Osteocyte (in vitro differentiated cells): ENCODE measurements at regions not wholly inside any gene's neighbourhood (a gene's known extent, or its start where the extent isn't known, plus 50 kb on each side); places are given as distances from the start of the nearest gene placed in this dataset.
A peak's percentile ranks its signal among the peaks of the same experiment; 100 is the strongest.

Experiments used
- DNase-seq: peaks from one replicate; pipeline ENCODE4 v3.0.0; 2021; ENCODE audit warnings: mixed read lengths; ENCODE audit not compliant: unreplicated experiment; ENCODE audit errors: extremely low spot score
- H3K27ac Mint-ChIP-seq: one replicate; pipeline ENCODE4 v1.8.0; 2021; ENCODE audit warnings: mild to moderate bottlenecking, mixed read lengths; ENCODE audit not compliant: unreplicated experiment
- H3K27me3 Mint-ChIP-seq: one replicate; pipeline ENCODE4 v1.8.0; 2021; ENCODE audit warnings: mixed read lengths; ENCODE audit not compliant: unreplicated experiment
- H3K36me3 Mint-ChIP-seq: one replicate; pipeline ENCODE4 v1.8.0; 2021; ENCODE audit warnings: mixed read lengths; ENCODE audit not compliant: unreplicated experiment
- H3K4me1 Mint-ChIP-seq: one replicate; pipeline ENCODE4 v1.8.0; 2021; ENCODE audit warnings: mixed read lengths; ENCODE audit not compliant: unreplicated experiment
- H3K4me3 Mint-ChIP-seq: one replicate; pipeline ENCODE4 v1.8.0; 2021; ENCODE audit warnings: mild to moderate bottlenecking, moderate library complexity, mixed read lengths; ENCODE audit not compliant: unreplicated experiment
- H3K9me3 Mint-ChIP-seq: one replicate; pipeline ENCODE4 v1.8.0; 2021; ENCODE audit warnings: mixed read lengths; ENCODE audit not compliant: unreplicated experiment
- CTCF ChIP-seq: fragments of 200-600 bp; sonication (generic); IDR thresholded peaks from 2 replicates; pipeline ENCODE4 v1.5.0; 2021; ENCODE audit warnings: antibody characterized with exemption, mild to moderate bottlenecking, moderate library complexity

DNA sequence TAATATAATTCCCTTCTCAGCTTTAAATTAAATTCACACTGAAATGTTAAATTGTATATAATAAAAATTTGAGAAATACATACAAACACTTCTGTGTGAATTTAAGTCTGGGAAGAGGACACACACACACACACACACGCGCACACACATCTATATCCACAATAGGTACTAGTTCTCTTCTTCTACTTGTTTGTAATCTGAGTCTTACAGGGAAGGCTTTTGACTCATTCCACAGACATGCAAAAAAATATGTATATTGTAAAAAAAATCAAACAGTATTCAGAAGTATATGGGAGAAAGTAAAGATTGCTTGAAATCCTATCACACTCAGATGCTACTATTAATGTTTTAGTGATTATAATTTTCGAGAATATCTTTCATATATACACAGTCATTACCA lies 276.2 kb downstream of the MDFIC start:
- no peak for DNase-seq
- Mint-ChIP-seq H3K4me1 (peaks cover 7% of the 10 kb centered on the region), H3K27ac (no peak overlapping the region), H3K9me3 (no peaks in the 10 kb centered on the region), H3K4me3 (no peak overlapping the region), H3K36me3 (no peaks in the 10 kb centered on the region), H3K27me3 (no peaks in the 10 kb centered on the region)
- no peak for TF ChIP-seq CTCF

- no peak for TF ChIP-seq CTCF
- no peak for DNase-seq
- Mint-ChIP-seq H3K36me3 (no peaks in the 10 kb centered on the region), H3K27ac (no peak overlapping the region), H3K27me3 (no peaks in the 10 kb centered on the region), H3K4me1 (peaks cover 7% of the 10 kb centered on the region), H3K9me3 (no peaks in the 10 kb centered on the region), H3K4me3 (no peak overlapping the region)
These were observed 273.3 kb downstream of the MDFIC start for GRCh38 chr7:115195208-115195607.

- H3K4me3 Mint-ChIP-seq: no peak overlapping the region
- H3K27me3 Mint-ChIP-seq: no peaks in the 10 kb centered on the region
- no peaks in the 10 kb centered on the region for H3K9me3 Mint-ChIP-seq
- H3K27ac Mint-ChIP-seq: no peak overlapping the region
- H3K4me1 Mint-ChIP-seq: no peaks in the 10 kb centered on the region
- H3K36me3 Mint-ChIP-seq: no peaks in the 10 kb centered on the region
- no peak for TF ChIP-seq CTCF
- DNase-seq: no peak
These were observed 269.6 kb downstream of the MDFIC start for GRCh38 chr7:115191526-115191925.

- TF ChIP-seq CTCF: no peak
- DNase-seq: no peak
- Mint-ChIP-seq H3K36me3 (no peaks in the 10 kb centered on the region), H3K4me3 (no peak overlapping the region), H3K27ac (no peak overlapping the region), H3K4me1 (peaks cover 8% of the 10 kb centered on the region), H3K9me3 (no peaks in the 10 kb centered on the region), H3K27me3 (no peaks in the 10 kb centered on the region)
These were observed 261.6 kb downstream of the MDFIC start for GRCh38 chr7:115183431-115184057.

DNA sequence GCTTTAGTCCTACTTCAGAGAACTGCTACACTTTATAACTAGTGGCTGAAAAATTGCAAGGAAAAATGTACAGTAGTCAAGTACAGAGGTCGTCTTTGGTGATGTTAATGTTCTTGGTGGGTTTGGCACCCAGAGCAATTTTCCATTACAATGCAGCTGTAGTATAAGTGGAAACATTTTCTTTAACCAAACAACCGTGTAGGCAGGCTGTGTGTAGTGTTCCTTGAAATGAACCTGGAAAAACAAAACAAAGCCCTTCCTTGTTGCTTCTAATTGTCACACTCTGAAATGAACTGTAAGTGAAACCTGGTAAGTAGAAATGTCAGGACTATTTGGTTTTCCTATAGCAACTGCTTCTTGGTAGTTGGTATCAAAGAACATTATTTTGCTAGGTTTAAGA lies 256.9 kb downstream of the MDFIC start:
- Mint-ChIP-seq H3K4me1 (peaks cover 14% of the 10 kb centered on the region), H3K4me3 (no peak overlapping the region), H3K9me3 (no peaks in the 10 kb centered on the region), H3K36me3 (no peaks in the 10 kb centered on the region), H3K27me3 (no peaks in the 10 kb centered on the region), H3K27ac (peak overlapping the region; percentile 24)
- no peak for TF ChIP-seq CTCF
- DNase-seq: no peak
